ENCODE measurements at regions not wholly inside any gene's neighbourhood (a gene's known extent, or its start where the extent isn't known, plus 50 kb on each side); places are given as distances from the start of the nearest gene placed in this dataset.

GRCh38 chr7:91551377-91552175 is 287.3 kb downstream of the FZD1 start:
- Histone ChIP-seq H3K4me3 (ENCODE audit: low read length) (no peak overlapping the region), H3K27ac (ENCODE audit: low read depth in 1 of 2, low read length in 2 of 2) (no peak overlapping the region), H3K4me1 (ENCODE audit: insufficient read depth, low read length) (no peaks in the 10 kb centered on the region), H3K9me3 (ENCODE audit: control insufficient read depth in 1 of 2, insufficient read depth in 1 of 2, low read length in 2 of 2) (no peaks in the 10 kb centered on the region), H3K36me3 (ENCODE audit: insufficient read depth, low read length) (no peaks in the 10 kb centered on the region), H3K27me3 (ENCODE audit: control insufficient read depth in 1 of 2, insufficient read depth in 2 of 2, low read length in 2 of 2) (no peaks in the 10 kb centered on the region)
- DNase-seq: no peak
- no peak for ATAC-seq (ENCODE audit: poor library complexity)
- Mint-ChIP-seq H3K36me3 (ENCODE audit: low read depth) (no peaks in the 10 kb centered on the region), H3K27ac (no peak overlapping the region), H3K4me3 (no peak overlapping the region), H3K4me1 (ENCODE audit: low read depth) (no peaks in the 10 kb centered on the region), H3K27me3 (no peaks in the 10 kb centered on the region), H3K9me3 (no peaks in the 10 kb centered on the region)
- ChIA-PET CTCF (no interaction called here), POLR2A (no interaction called here)
- no peak for TF ChIP-seq CTCF (IDR thresholded peaks at IDR 0.05)
- intact Hi-C loops (cut with DNase I, micrococcal nuclease): no loop called here

- CTCF ChIA-PET: no interaction called here
Observed at GRCh38 chr7:91553410-91553895, 289.2 kb downstream of the FZD1 start.

GRCh38 chr7:91554883-91555282 is 290.6 kb downstream of the FZD1 start:
- no peaks in the 10 kb centered on the region for H3K27me3 ChIP-seq (ENCODE audit: control insufficient read depth in 1 of 2, insufficient read depth in 2 of 2, low read length in 2 of 2)
- no peaks in the 10 kb centered on the region for H3K36me3 ChIP-seq (ENCODE audit: insufficient read depth, low read length)
- no peak overlapping the region for H3K27ac ChIP-seq (ENCODE audit: low read depth in 1 of 2, low read length in 2 of 2)
- H3K27me3 Mint-ChIP-seq: no peaks in the 10 kb centered on the region
- H3K4me3 ChIP-seq (ENCODE audit: low read length): no peak overlapping the region
- H3K4me1 Mint-ChIP-seq (ENCODE audit: low read depth): no peaks in the 10 kb centered on the region
- H3K9me3 Mint-ChIP-seq: no peaks in the 10 kb centered on the region
- ATAC-seq (ENCODE audit: poor library complexity) (no peak), DNase-seq (no peak)
- H3K4me1 ChIP-seq (ENCODE audit: insufficient read depth, low read length): no peaks in the 10 kb centered on the region
- no peaks in the 10 kb centered on the region for H3K9me3 ChIP-seq (ENCODE audit: control insufficient read depth in 1 of 2, insufficient read depth in 1 of 2, low read length in 2 of 2)
- intact Hi-C loops (cut with DNase I, micrococcal nuclease): no loop called here
- no peak overlapping the region for H3K27ac Mint-ChIP-seq
- no peaks in the 10 kb centered on the region for H3K36me3 Mint-ChIP-seq (ENCODE audit: low read depth)
- H3K4me3 Mint-ChIP-seq: no peak overlapping the region
- ChIA-PET POLR2A (no interaction called here), CTCF (no interaction called here)
- no peak for TF ChIP-seq CTCF (IDR thresholded peaks at IDR 0.05)

More at GRCh38 chr7:91553410-91553895, 289.2 kb downstream of the FZD1 start:
- Histone ChIP-seq H3K36me3 (ENCODE audit: insufficient read depth, low read length) (no peaks in the 10 kb centered on the region), H3K9me3 (ENCODE audit: control insufficient read depth in 1 of 2, insufficient read depth in 1 of 2, low read length in 2 of 2) (no peaks in the 10 kb centered on the region), H3K4me1 (ENCODE audit: insufficient read depth, low read length) (no peaks in the 10 kb centered on the region), H3K4me3 (ENCODE audit: low read length) (no peak overlapping the region), H3K27me3 (ENCODE audit: control insufficient read depth in 1 of 2, insufficient read depth in 2 of 2, low read length in 2 of 2) (no peaks in the 10 kb centered on the region), H3K27ac (ENCODE audit: low read depth in 1 of 2, low read length in 2 of 2) (no peak overlapping the region)
- DNase-seq: no peak
- no peaks in the 10 kb centered on the region for H3K36me3 Mint-ChIP-seq (ENCODE audit: low read depth)
- H3K27me3 Mint-ChIP-seq: no peaks in the 10 kb centered on the region
- intact Hi-C loops (cut with DNase I, micrococcal nuclease): no loop called here
- H3K9me3 Mint-ChIP-seq: no peaks in the 10 kb centered on the region
- POLR2A ChIA-PET: no interaction called here
- ATAC-seq (ENCODE audit: poor library complexity): no peak
- no peaks in the 10 kb centered on the region for H3K4me1 Mint-ChIP-seq (ENCODE audit: low read depth)
- H3K4me3 Mint-ChIP-seq: no peak overlapping the region
- no peak for TF ChIP-seq CTCF (IDR thresholded peaks at IDR 0.05)
- no peak overlapping the region for H3K27ac Mint-ChIP-seq

Measured in CD4-positive, alpha-beta T cell (primary cell).